Retinal pigment epithelial cell (primary cell): ENCODE measurements at regions not wholly inside any gene's neighbourhood (a gene's known extent, or its start where the extent isn't known, plus 50 kb on each side); places are given as distances from the start of the nearest gene placed in this dataset.
A peak's percentile ranks its signal among the peaks of the same experiment; 100 is the strongest.

Experiments
- DNase-seq: peaks from one replicate; pipeline ENCODE4 v3.0.0-alpha.2; 2010; ENCODE audit warnings: low read depth
- H3K4me3 ChIP-seq: 2 replicates; pipeline ENCODE4 v1.5.1; 2011; ENCODE audit warnings: mild to moderate bottlenecking, low read length, control low read depth, moderate library complexity
- TF ChIP-seq, protein P1 (sequence below): conservative IDR thresholded peaks from 2 replicates; pipeline ENCODE4 v1.5.1; 2011; ENCODE audit warnings: low read depth, low read length, control low read depth, inconsistent platforms

DNA sequence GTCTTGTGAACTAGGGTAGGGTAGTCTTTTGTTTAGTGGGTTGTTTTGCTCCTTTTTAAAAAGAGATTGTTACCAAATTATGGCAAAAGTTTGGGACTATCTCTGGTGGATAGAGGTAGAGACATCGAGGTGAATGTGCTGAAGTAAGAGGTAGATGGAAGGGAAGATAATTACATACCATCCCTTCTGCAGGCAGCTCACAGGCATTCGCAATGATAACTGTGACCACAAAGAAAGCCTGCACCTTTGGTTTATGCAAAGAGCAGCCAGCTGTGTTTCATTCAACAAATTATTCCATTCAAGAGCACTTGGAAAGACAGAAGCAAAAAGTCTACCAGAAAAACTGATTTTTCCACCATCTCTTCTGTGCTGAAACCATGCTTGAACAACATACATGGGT is 155.6 kb downstream of the GATB start:
- TF ChIP-seq, protein P1, sequence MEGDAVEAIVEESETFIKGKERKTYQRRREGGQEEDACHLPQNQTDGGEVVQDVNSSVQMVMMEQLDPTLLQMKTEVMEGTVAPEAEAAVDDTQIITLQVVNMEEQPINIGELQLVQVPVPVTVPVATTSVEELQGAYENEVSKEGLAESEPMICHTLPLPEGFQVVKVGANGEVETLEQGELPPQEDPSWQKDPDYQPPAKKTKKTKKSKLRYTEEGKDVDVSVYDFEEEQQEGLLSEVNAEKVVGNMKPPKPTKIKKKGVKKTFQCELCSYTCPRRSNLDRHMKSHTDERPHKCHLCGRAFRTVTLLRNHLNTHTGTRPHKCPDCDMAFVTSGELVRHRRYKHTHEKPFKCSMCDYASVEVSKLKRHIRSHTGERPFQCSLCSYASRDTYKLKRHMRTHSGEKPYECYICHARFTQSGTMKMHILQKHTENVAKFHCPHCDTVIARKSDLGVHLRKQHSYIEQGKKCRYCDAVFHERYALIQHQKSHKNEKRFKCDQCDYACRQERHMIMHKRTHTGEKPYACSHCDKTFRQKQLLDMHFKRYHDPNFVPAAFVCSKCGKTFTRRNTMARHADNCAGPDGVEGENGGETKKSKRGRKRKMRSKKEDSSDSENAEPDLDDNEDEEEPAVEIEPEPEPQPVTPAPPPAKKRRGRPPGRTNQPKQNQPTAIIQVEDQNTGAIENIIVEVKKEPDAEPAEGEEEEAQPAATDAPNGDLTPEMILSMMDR: no peak
- no peak for DNase-seq
- no peak overlapping the region for H3K4me3 ChIP-seq

DNA sequence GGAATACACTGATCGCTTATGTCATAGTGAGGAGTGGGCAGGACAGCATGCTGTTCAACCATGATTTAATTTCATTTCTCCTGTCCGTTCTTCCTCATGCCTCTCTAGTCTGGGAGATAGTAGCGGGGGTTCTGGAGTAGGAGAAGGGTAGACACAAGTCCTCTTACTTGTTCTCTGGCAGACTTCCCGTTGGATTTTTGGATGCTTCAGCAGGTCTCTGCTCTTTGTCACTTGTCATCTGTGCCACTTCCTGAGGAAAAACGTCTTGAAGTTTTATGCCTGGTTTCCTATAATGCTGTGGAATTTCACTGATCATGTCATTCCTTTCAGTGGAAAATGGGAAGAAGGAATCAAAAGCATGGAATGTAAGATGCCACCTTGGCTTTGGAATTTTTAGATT is 154.7 kb downstream of the GATB start:
- DNase-seq: no peak
- TF ChIP-seq, protein P1: no peak
- no peak overlapping the region for H3K4me3 ChIP-seq

DNA sequence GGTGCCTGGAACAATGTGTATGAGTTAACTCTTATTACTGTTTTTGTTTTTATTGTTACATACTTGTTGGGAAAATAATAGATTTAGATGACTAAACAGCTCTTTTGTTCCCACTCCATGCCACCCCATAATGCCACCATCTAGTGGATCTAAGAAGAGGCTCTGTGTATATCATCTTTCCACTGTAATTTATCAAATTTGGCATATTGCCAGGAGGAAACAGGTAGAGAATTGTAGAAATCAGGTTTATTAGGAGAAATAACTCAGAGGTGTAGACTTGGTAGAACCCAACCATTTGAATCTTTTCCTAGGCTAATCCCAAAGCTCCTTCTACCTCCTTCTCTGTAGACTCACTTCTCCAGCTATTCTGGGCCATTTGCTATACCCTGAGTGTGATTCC is 150.6 kb downstream of the GATB start:
- TF ChIP-seq, protein P1: no peak
- no peak for DNase-seq
- no peak overlapping the region for H3K4me3 ChIP-seq

DNA sequence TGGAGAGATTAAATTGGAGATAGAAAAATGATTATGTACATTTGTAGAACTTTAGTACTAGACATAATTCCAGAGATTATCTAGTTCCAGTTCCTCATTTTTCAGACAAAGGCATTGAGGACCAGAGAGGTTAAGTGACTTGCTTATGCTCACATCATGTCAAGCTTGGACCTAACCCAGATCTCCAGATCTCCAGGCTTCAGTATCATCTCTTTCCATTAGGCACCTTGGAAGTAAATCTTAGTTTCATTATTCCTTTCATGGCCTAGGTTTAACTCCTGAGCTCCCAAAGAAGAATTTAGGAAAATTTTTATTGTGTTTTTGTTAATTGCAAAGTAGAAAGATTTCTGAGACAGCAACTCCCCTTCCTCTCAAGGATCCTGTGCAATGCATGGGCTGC is 148.8 kb downstream of the GATB start:
- no peak for DNase-seq
- no peak overlapping the region for H3K4me3 ChIP-seq
- TF ChIP-seq, protein P1: no peak

DNA sequence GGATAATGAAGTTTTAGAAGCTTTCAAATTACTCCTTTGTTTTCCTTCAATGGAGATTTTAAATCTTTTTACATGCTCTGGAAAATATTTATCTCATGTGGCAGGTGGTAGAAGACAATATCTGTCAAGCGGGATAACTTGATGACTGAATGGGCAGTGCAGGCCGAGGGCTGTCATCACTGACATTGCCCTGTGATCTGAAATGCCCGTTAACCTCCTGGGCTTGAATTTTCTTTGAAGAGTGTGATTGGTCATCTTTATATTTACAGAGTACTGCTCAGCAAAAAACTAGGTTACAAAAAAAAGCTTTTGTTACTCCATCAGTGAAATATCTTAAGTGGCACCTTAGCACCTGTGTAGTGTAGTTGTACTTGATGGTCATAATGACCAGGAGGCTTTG is 147.5 kb downstream of the GATB start:
- TF ChIP-seq, protein P1: no peak

DNA sequence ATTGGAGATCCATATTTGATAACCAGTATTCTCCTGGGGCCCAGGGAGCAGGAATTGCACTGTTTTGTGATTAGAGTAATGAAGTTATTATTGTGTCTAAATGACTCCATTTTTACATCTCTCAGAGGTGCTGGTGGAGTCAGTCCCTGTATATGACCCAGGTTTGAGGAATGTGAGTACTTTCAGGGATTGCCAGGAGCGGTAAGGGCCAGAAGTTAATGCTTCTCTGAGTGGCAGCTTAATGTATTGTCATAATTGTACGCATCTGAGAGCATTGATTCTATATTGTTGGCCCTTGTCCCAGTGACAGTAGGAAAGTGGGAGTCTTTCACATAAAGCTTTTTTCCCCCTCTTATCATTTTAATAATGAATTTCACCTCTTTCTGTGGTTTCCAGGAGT is 146.2 kb downstream of the GATB start:
- DNase-seq: peak; percentile 62
- TF ChIP-seq, protein P1: no peak
- no peak overlapping the region for H3K4me3 ChIP-seq

More for the DNA sequence above, 147.5 kb downstream of the GATB start:
- H3K4me3 ChIP-seq: no peak overlapping the region
- no peak for DNase-seq

DNA sequence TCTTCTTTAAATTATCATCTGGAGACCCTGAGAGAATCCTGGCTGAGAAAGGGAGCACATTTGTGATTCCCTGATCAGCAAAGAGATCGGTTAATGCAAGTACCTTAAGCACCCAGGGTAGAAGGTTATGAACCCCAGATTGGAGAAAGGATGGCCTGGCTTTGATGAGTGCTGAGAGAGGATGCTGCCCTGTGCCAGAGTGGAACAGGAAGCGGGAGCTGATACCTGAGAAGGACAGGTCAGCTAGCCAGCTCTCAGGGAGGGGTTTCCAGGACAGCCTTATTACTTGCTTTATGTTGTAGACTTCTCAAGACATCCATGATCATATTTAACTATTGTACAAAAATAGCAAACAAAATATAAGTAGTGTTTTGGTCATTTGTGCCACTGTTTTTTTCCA is 141.9 kb downstream of the GATB start:
- no peak for DNase-seq
- TF ChIP-seq, protein P1: no peak
- no peak overlapping the region for H3K4me3 ChIP-seq
